GM23338 (cell line): ENCODE measurements at regions not wholly inside any gene's neighbourhood (a gene's known extent, or its start where the extent isn't known, plus 50 kb on each side); places are given as distances from the start of the nearest gene placed in this dataset.
A peak's percentile ranks its signal among the peaks of the same experiment; 100 is the strongest.

Source experiments
- ATAC-seq: fragments of 200-7000 bp; cut with Tn5 transposase; 3 replicates; pipeline ENCODE4 v1.9.1; 2020
- DNase-seq: peaks from one replicate; pipeline ENCODE4 v3.0.0-alpha.2; 2015; ENCODE audit warnings: low spot score
- H2AFZ ChIP-seq: fragments of 200-600 bp; sonication (generic); 2 replicates; pipeline ENCODE4 v1.8.0; 2016; ENCODE audit warnings: antibody characterized with exemption, mild to moderate bottlenecking, moderate library complexity
- H3F3A ChIP-seq: fragments of 200-600 bp; sonication (generic); replicated peaks from 2 replicates; pipeline ENCODE4 v1.8.0; 2017; ENCODE audit warnings: antibody characterized with exemption, mixed run types, low read depth
- H3K27ac ChIP-seq: fragments of 200-600 bp; sonication (generic); 2 replicates; pipeline ENCODE4 v1.6.1; 2016; ENCODE audit warnings: low read depth
- H3K27me3 ChIP-seq: fragments of 200-600 bp; sonication (generic); 2 replicates; pipeline ENCODE4 v1.8.0; 2016; ENCODE audit warnings: mild to moderate bottlenecking, mixed run types, moderate library complexity; ENCODE audit not compliant: insufficient read depth
- H3K36me3 ChIP-seq: fragments of 200-600 bp; sonication (generic); 2 replicates; pipeline ENCODE4 v1.8.0; 2016; ENCODE audit warnings: mild to moderate bottlenecking; ENCODE audit not compliant: insufficient read depth
- H3K4me1 ChIP-seq: fragments of 200-600 bp; sonication (generic); 2 replicates; pipeline ENCODE4 v1.8.0; 2016; ENCODE audit warnings: mild to moderate bottlenecking, moderate library complexity; ENCODE audit not compliant: insufficient read depth
- H3K4me2 ChIP-seq: fragments of 200-600 bp; sonication (generic); 2 replicates; pipeline ENCODE4 v1.7.1; 2017; ENCODE audit warnings: mixed run types
- H3K4me3 ChIP-seq: fragments of 200-600 bp; sonication (generic); 2 replicates; pipeline ENCODE4 v1.6.1; 2016; ENCODE audit warnings: mixed run types
- H3K79me2 ChIP-seq: fragments of 200-600 bp; sonication (generic); replicated peaks from 2 replicates; pipeline ENCODE4 v1.8.0; 2017; ENCODE audit warnings: mild to moderate bottlenecking; ENCODE audit not compliant: insufficient read depth
- H3K9me2 ChIP-seq: fragments of 200-600 bp; sonication (generic); 2 replicates; pipeline ENCODE4 v1.8.0; 2017; ENCODE audit not compliant: insufficient read depth
- H4K20me1 ChIP-seq: fragments of 200-600 bp; sonication (generic); replicated peaks from 2 replicates; pipeline ENCODE4 v1.8.0; 2017; ENCODE audit warnings: mild to moderate bottlenecking; ENCODE audit not compliant: insufficient read depth
- H3K27ac Mint-ChIP-seq: 2 replicates; pipeline ENCODE4 v1.8.0; 2020; ENCODE audit warnings: inconsistent platforms, mild to moderate bottlenecking, moderate library complexity, mixed read lengths
- H3K27me3 Mint-ChIP-seq: 3 replicates; pipeline ENCODE4 v1.8.0; 2022; ENCODE audit warnings: low read depth, mild to moderate bottlenecking, moderate library complexity, mixed read lengths, inconsistent platforms; ENCODE audit not compliant: insufficient read depth, poor library complexity
- H3K36me3 Mint-ChIP-seq: 3 replicates; pipeline ENCODE4 v1.8.0; 2021; ENCODE audit warnings: low read depth, mild to moderate bottlenecking, inconsistent platforms, moderate library complexity, mixed read lengths
- H3K4me1 Mint-ChIP-seq: 3 replicates; pipeline ENCODE4 v1.8.0; 2020; ENCODE audit warnings: mild to moderate bottlenecking, inconsistent platforms, mixed read lengths
- H3K4me3 Mint-ChIP-seq: 3 replicates; pipeline ENCODE4 v1.8.0; 2021; ENCODE audit warnings: moderate library complexity, mild to moderate bottlenecking, inconsistent platforms, mixed read lengths
- H3K9me3 Mint-ChIP-seq: 3 replicates; pipeline ENCODE4 v1.8.0; 2020; ENCODE audit warnings: moderate library complexity, mild to moderate bottlenecking, inconsistent platforms, mixed read lengths
- CTCF ChIP-seq, 2 experiments: fragments of 200-600 bp in 1 of 2; sonication (generic) in 1 of 2; conservative IDR thresholded peaks; 2 replicates each; pipeline versions ENCODE4 v1.5.1 to v1.6.1; 2016 to 2017; ENCODE audit warnings: antibody characterized with exemption in 2 of 2, low read depth in 2 of 2, mild to moderate bottlenecking in 2 of 2, moderate library complexity in 1 of 2
- ETS1 ChIP-seq: IDR thresholded peaks from 2 replicates; pipeline ENCODE4 v1.6.1; 2016; ENCODE audit warnings: antibody characterized with exemption
- EZH2 ChIP-seq: fragments of 200-600 bp; sonication (generic); IDR thresholded peaks from one replicate; pipeline ENCODE4 v1.8.0; 2017; ENCODE audit warnings: antibody characterized with exemption, mild to moderate bottlenecking, low read depth; ENCODE audit not compliant: unreplicated experiment
- EZH2phosphoT487 ChIP-seq: fragments of 200-600 bp; sonication (generic); IDR thresholded peaks from one replicate; pipeline ENCODE4 v1.8.1; 2018; ENCODE audit warnings: antibody characterized with exemption; ENCODE audit not compliant: unreplicated experiment
- JUNB ChIP-seq: IDR thresholded peaks from one replicate; pipeline ENCODE4 v1.6.1; 2016; ENCODE audit warnings: antibody characterized with exemption; ENCODE audit not compliant: unreplicated experiment
- NANOG ChIP-seq: IDR thresholded peaks from 2 replicates; pipeline ENCODE4 v1.6.1; 2016; ENCODE audit warnings: antibody characterized with exemption, borderline replicate concordance
- POLR2AphosphoS5 ChIP-seq: IDR thresholded peaks from 2 replicates; pipeline ENCODE4 v1.6.1; 2016; ENCODE audit warnings: antibody characterized with exemption, low read depth
- ZNF114 ChIP-seq: fragments of 250-450 bp; sonication (Bioruptor Pico); IDR thresholded peaks from 2 replicates; pipeline ENCODE4 v1.5.0; 2020; ENCODE audit warnings: mild to moderate bottlenecking, moderate library complexity
- ZNF331 ChIP-seq: fragments of 250-450 bp; sonication (Bioruptor Pico); IDR thresholded peaks from 2 replicates; pipeline ENCODE4 v1.5.0; 2020; ENCODE audit warnings: low read depth, mild to moderate bottlenecking, moderate library complexity
- TF ChIP-seq, protein P1 (sequence below): fragments of 250-450 bp; sonication (Bioruptor Pico); IDR thresholded peaks from 2 replicates; pipeline ENCODE4 v1.5.0; 2020; ENCODE audit warnings: mild to moderate bottlenecking, moderate library complexity

GRCh38 chr11:91075032-91075695 is 852.3 kb upstream of the CHORDC1 start:
- Mint-ChIP-seq H3K27me3 (peaks cover 4% of the 10 kb centered on the region), H3K4me3 (no peak overlapping the region), H3K9me3 (peaks cover 4% of the 10 kb centered on the region; the same call in 2 of the 3 replicates), H3K36me3 (peaks cover 3% of the 10 kb centered on the region; the same call in 1 of the 3 replicates), H3K4me1 (no peaks in the 10 kb centered on the region; the same call in 1 of the 3 replicates), H3K27ac (no peak overlapping the region)
- DNase-seq (no peak), ATAC-seq (no peak)
- TF ChIP-seq ETS1 (no peak), ZNF331 (CRISPR knock-in tag) (no peak), POLR2AphosphoS5 (no peak), ZNF114 (CRISPR knock-in tag) (no peak), CTCF (conservative IDR thresholded peaks at IDR 0.05; ENCODE audit: low read depth in 2 of 2) (no peak)
- H3F3A ChIP-seq, result no peaks in the 10 kb centered on the region
- no peaks in the 10 kb centered on the region for H3K27me3 ChIP-seq
- H3K4me2 ChIP-seq, result no peak overlapping the region
- H3K4me1 ChIP-seq, result no peaks in the 10 kb centered on the region
- H4K20me1 ChIP-seq, result no peaks in the 10 kb centered on the region
- H2AFZ ChIP-seq, result no peak overlapping the region
- no peak overlapping the region for H3K27ac ChIP-seq
- no peaks in the 10 kb centered on the region for H3K79me2 ChIP-seq
- H3K4me3 ChIP-seq, result no peak overlapping the region
- no peaks in the 10 kb centered on the region for H3K9me2 ChIP-seq
- no peaks in the 10 kb centered on the region for H3K36me3 ChIP-seq

- H3K79me2 ChIP-seq, result no peaks in the 10 kb centered on the region
- no peak for DNase-seq
- Mint-ChIP-seq H3K36me3 (peaks cover 3% of the 10 kb centered on the region; the same call in 1 of the 3 replicates), H3K27me3 (peaks cover 2% of the 10 kb centered on the region), H3K4me1 (peaks cover 9% of the 10 kb centered on the region), H3K9me3 (peaks cover 4% of the 10 kb centered on the region; the same call in 2 of the 3 replicates), H3K27ac (no peak overlapping the region), H3K4me3 (no peak overlapping the region)
- no peaks in the 10 kb centered on the region for H3K4me1 ChIP-seq
- H3K9me2 ChIP-seq, result no peaks in the 10 kb centered on the region
- H3K36me3 ChIP-seq, result no peaks in the 10 kb centered on the region
- H3K27me3 ChIP-seq, result no peaks in the 10 kb centered on the region
- H3F3A ChIP-seq, result no peaks in the 10 kb centered on the region
- H2AFZ ChIP-seq, result peak overlapping the region; percentile 18; the same call in 1 of the 2 replicates
- H3K4me2 ChIP-seq, result no peak overlapping the region
- no peak overlapping the region for H3K27ac ChIP-seq
- H4K20me1 ChIP-seq, result no peaks in the 10 kb centered on the region
- no peak overlapping the region for H3K4me3 ChIP-seq
- ATAC-seq, result no peak
- no peak for TF ChIP-seq NANOG
- TF ChIP-seq EZH2, result no peak
- no peak for TF ChIP-seq POLR2AphosphoS5
- TF ChIP-seq JUNB, result no peak
- TF ChIP-seq ZNF331 (CRISPR knock-in tag), result no peak
- no peak for TF ChIP-seq EZH2phosphoT487
- TF ChIP-seq, protein P1, sequence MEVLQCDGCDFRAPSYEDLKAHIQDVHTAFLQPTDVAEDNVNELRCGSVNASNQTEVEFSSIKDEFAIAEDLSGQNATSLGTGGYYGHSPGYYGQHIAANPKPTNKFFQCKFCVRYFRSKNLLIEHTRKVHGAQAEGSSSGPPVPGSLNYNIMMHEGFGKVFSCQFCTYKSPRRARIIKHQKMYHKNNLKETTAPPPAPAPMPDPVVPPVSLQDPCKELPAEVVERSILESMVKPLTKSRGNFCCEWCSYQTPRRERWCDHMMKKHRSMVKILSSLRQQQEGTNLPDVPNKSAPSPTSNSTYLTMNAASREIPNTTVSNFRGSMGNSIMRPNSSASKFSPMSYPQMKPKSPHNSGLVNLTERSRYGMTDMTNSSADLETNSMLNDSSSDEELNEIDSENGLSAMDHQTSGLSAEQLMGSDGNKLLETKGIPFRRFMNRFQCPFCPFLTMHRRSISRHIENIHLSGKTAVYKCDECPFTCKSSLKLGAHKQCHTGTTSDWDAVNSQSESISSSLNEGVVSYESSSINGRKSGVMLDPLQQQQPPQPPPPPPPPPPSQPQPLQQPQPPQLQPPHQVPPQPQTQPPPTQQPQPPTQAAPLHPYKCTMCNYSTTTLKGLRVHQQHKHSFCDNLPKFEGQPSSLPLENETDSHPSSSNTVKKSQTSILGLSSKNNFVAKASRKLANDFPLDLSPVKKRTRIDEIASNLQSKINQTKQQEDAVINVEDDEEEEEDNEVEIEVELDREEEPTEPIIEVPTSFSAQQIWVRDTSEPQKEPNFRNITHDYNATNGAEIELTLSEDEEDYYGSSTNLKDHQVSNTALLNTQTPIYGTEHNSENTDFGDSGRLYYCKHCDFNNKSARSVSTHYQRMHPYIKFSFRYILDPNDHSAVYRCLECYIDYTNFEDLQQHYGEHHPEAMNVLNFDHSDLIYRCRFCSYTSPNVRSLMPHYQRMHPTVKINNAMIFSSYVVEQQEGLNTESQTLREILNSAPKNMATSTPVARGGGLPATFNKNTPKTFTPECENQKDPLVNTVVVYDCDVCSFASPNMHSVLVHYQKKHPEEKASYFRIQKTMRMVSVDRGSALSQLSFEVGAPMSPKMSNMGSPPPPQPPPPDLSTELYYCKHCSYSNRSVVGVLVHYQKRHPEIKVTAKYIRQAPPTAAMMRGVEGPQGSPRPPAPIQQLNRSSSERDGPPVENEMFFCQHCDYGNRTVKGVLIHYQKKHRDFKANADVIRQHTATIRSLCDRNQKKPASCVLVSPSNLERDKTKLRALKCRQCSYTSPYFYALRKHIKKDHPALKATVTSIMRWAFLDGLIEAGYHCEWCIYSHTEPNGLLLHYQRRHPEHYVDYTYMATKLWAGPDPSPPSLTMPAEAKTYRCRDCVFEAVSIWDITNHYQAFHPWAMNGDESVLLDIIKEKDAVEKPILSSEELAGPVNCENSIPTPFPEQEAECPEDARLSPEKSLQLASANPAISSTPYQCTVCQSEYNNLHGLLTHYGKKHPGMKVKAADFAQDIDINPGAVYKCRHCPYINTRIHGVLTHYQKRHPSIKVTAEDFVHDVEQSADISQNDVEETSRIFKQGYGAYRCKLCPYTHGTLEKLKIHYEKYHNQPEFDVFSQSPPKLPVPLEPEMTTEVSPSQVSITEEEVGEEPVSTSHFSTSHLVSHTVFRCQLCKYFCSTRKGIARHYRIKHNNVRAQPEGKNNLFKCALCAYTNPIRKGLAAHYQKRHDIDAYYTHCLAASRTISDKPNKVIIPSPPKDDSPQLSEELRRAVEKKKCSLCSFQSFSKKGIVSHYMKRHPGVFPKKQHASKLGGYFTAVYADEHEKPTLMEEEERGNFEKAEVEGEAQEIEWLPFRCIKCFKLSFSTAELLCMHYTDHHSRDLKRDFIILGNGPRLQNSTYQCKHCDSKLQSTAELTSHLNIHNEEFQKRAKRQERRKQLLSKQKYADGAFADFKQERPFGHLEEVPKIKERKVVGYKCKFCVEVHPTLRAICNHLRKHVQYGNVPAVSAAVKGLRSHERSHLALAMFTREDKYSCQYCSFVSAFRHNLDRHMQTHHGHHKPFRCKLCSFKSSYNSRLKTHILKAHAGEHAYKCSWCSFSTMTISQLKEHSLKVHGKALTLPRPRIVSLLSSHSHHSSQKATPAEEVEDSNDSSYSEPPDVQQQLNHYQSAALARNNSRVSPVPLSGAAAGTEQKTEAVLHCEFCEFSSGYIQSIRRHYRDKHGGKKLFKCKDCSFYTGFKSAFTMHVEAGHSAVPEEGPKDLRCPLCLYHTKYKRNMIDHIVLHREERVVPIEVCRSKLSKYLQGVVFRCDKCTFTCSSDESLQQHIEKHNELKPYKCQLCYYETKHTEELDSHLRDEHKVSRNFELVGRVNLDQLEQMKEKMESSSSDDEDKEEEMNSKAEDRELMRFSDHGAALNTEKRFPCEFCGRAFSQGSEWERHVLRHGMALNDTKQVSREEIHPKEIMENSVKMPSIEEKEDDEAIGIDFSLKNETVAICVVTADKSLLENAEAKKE (CRISPR knock-in tag), result no peak
- TF ChIP-seq CTCF (conservative IDR thresholded peaks at IDR 0.05; ENCODE audit: low read depth in 2 of 2), result no peak
Measured at GRCh38 chr11:91067666-91068065, 844.8 kb upstream of the CHORDC1 start.
